GM04503 (cell line): ENCODE measurements at regions not wholly inside any gene's neighbourhood (a gene's known extent, or its start where the extent isn't known, plus 50 kb on each side); places are given as distances from the start of the nearest gene placed in this dataset.
A peak's percentile ranks its signal among the peaks of the same experiment; 100 is the strongest.

ENCODE experiments used
- DNase-seq: peaks from one replicate; pipeline ENCODE4 v3.0.0-alpha.2; 2012; ENCODE audit warnings: low read depth

DNA sequence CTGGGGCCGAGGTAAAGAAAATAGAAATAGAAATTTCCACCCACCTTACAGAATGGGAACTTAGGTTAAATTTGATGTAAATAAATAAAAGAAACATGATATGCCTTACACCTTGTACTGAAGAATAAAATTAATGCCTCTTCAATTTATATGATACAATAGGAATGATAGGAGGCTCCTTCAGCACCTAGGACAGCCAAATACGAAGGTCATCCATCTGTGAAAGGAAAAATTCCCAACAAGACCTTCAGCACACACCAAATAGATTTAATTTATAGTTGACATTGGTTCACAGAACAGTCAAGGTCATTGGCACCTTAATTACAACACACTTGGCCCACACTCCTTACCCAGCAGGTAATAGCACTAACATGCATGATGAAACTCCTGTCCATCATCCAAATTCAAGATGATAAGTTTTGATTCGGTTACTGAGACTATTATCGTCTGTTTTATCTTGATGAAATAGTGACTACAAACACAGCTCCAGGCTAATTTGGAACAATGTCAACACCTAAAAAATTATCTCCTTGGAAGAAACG, 250.9 kb downstream of the SNX13 start:
- DNase-seq, result no peak

DNA sequence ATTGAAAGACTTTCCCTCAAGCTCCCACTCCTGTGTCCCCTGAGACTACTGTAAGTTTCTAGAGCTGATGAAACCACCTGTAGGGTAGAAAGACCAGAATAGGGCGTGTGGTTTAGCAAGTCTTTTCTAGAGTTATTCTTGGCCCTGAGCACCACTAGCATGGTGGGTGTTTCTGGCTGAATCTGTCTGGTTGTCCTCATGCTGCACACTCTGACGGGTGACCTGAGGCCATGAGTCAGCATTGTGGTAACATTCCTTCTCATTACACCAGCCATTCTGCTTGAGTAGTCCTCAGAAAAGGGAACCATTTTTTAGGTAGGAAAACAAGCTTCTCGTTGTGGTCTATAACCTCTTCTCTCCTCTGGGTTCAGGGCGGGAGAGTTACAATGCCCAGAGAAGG, 250.3 kb downstream of the SNX13 start:
- DNase-seq, result peak; percentile 74

DNA sequence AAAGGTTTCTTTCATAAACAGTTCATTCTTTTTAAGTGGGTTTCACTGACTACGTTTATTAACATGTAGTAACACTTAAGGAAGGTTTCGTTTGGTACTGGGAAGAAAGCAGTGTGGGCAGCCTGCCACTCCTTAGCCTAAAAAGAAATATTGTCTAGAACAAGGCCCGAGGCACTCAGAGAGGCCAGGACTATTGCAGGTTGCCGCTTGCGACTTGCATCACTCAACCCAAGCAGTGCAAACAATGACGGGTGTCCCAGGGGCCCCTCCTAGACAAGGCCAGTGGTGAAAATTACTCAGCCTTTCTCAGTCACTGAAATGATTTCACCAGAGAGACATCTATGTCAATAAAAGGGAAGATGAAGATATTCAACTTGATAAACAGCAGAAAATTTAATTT, 243.9 kb downstream of the SNX13 start:
- no peak for DNase-seq

DNA sequence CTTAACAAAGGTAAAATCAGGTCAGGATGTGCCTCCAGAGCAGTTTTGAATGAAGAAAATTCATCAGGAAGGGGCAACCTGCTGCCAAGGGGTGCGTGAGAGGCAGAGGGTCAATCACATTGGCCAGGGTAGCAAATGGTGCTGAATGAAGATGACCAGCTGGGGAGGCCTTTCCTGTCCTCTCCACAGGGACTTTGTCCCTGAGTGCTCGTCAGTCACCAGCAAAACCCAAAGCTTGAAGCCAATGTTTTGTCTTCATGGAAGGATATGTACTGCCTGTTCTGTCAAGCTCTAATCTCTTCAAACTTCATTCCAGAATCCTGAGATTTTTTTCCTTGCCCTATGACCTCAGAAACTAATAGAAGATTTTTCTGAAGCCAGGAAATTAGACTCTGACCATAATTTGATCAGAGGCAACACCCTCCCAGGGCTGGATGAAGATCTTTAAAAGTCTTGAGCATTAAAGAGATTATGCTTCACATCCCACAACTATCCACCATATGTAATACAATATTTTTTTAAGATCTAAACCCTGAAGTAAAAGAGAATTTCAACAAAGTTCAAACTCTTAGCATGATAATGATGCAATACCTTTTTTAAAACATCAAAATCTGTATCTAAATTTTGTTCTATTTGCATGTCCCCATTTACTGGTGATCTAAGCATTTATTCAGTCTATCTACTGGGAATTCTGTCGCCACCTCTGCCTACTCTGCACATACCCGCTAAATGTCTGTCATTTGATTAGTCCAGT, 243.0 kb downstream of the SNX13 start:
- DNase-seq, result no peak

DNA sequence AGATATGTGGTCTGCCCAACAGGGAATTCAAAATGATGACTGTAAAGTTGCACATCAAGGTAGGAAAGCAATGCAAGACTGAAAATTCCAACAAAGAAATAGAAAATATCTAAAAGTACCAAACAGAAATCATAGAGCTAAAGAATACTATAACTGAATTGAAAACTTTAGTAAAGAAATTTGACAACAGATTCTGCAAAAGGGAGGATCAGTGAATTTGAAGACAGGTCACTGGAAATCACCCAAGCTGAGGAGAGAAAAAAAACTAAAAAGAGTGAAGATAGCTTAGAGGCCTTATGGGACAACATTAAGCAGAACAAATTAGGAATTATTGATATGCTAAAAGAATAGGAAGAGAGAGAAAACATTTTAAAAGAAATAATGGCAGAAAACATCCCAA, 240.6 kb downstream of the SNX13 start:
- no peak for DNase-seq

DNA sequence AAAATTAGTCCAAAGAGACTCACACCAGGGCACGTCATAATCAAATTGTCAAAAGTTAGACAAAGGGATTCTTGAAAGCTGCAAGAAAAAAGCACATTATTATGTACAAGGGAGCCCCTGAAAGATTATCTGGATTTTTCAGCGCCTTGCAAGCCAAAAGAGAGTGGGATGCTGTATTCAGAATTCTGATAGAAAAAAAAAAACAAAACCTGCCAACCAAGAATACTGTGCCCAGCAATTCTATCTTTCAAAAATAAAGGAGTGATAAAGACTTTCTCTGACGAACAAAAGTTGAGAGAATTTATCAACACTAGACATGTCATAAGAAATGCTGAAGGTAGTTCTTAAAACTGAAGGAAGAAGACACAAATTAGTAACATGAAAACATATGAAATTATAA, 240.2 kb downstream of the SNX13 start:
- DNase-seq, result no peak

DNA sequence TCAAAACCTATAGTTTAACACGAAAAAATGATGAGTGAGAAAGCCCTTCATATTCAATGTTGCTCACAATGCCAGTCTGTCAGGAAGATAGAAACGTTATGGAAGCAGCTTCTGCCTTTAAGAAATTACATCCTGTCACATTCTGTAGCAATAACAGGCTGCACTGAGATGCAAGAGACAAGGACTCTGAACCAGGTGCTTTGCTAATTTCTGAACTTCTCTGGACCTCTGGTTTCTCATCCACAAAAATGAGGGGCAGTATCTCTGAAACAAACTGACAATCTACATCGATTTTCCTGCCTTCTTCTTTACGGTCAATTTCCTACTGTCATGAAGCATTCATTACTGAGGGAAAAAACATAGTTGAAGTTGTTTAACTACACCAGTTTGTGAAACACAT, 234.0 kb downstream of the SNX13 start:
- DNase-seq, result no peak

DNA sequence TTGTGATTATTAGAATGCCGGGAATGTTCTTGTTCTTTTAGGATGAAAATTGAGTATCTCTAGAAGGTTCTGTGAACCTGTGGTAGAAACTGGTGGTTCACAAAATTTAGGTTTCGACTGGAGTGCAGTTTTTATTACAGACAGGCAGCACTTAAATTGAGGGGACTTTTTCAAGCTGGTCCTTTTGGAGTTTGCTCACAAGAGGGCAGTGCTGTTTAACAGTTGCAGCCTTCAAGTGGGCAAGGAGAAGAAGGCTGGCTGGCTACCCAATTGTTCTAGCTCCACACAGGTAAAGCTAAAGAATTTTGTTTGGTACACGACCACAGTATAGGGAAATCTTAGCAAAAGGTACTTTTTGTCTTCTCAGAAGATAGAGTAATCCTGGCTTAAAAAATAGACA, 233.6 kb downstream of the SNX13 start:
- no peak for DNase-seq

DNA sequence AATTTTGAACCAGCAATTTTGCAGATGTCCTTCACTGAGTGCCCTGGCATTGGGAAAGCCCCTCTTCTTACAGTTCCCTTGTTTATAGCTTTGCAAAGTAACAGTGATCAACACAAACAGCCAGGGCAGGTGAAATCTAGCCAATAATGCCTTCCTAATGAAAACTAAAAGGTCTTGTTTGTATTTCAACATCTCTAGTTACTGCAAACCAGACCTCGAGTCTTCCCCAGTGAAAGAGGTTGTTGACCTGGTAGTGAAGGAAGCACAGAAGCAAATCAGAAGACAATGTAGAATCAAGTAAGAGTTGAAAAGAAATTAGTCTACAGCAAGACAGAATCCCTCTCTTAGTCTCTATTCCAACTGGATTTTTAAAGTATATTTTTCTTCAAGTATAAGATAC, 231.2 kb downstream of the SNX13 start:
- DNase-seq, result no peak

DNA sequence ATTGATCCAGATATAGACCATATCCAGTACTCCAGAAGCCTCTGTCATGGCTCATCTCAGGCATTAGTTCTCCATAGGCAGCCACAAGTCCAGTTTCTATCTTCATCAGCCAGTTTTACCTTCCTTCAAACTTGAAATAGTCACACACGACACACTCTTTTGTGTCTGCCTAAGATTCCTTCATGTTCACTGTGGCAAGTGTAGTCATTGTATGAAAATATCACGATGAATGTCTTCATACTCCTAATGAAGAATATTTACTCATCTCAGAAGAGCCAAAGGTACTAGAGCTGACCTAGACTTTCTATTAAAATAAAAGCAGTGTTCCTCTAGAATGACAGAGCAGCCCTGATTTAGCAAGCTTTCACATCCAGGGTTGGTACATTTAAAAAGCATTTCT, 230.7 kb downstream of the SNX13 start:
- no peak for DNase-seq

DNA sequence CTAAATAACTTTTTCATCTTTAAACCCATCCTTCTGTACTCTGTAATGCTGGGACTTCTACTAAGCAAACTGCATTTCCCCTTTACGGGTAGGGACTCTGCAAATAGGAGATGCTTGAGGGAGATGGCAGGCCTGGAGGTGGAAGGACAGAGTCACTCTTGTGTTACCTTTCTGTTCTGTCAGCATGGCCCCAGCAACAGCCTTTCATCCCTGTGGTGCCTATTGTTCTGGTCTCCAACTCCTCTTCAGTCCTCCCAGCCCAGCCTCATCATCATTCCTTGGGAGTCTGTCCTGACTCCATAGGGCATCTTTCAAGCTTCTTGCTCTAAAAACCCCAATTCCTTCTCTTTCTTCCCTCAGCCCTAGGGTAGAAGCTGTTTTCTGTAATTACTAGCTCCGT, 230.0 kb downstream of the SNX13 start:
- DNase-seq, result no peak

DNA sequence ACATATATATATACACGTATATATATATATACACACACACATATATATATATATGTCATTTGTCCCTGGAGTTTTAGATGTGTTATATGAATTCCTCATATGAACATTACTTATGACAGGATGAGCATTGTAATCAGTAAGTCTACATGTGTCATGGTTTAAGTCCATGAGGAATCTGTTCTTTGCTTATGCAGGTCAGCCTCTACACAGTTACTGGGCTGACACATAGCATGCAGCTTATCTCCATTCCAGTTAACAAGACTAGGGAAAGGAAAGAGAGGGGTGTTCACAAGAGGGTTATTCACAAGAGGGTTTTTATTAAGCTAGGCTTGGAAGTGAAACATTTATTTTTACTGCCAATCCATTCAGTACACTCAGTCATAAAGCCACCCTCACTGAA, 226.7 kb downstream of the SNX13 start:
- DNase-seq, result no peak

DNA sequence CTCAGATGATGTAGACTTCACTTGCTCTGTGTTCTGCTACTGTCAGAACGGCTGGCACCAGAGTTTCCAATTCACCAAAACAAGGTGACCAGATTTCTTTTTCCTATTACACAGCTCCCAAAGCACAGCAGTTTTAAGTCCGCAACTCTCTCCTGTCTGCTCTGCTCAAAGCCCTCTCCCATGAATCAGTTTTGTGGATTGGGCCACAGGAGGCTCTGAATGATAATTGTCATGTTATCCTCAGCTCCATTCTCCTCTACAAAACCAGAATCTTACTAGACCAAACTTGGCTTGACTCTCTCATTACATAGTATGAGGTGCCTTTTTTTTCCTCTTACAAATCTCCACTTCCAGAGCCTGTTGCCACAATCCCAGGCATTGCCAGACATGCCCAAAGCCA, 223.5 kb downstream of the SNX13 start:
- no peak for DNase-seq

DNA sequence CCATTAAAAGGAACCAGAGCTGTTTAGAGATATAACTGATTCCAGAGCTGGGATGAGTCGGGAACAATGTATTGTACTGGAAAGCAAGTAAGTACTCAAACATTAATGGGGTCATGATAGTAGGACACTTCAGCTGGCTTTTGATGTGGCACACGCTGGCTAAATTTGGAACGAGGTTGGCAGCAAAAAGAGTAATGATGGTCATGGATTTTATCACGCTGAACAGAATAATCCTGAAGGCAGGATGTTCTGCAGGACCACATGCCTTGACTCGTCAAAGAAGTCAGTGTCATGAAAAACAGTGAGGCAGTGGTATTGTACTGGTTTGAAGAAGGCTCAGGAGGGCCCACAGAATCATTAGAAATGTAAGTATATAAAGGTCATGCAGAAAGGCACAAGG, 220.3 kb downstream of the SNX13 start:
- no peak for DNase-seq

DNA sequence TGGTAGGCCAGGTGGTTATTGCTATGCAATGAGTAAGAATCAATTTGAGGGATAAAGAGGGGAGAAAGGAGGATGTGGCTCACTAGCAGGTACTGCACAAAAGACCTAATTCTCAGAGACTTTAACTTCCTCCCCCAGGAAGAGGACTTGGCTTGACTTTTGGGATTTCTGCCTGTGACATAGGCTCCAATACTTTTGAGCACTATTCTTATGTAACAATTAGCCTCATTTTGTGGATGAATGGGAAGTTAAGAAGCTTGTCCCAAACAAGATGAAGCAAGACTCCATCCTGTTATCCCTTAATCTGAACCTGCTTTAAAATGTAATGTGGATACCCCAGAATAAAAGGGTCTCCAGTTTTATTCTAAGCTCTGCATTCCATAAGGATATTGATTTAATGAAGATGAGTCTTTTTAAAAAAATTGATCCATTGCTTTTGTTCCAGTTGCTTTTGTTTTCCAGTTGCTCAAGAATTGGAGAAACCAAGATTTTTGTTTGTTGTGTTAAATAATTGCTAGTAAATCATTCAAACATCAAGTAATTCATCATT, 218.5 kb downstream of the SNX13 start:
- DNase-seq, result no peak

DNA sequence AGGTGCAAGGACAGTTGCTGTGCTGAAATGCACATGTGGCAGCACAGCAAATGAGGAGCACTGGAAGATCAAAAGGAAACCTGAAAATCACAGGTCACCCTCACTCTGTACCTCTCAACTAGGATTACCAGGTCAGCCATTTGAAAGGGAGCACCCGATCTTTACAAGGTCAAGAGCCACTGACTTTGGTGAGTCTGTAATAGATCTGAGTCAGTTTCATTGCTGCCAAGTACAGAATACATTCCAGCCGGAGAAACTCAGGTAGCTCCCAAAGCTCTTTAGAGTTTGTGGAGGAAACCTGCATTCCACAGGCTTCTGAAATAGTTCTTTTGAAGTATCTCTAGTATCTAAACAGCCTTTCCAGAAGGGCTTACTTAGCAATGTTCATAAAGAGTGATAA, 217.5 kb downstream of the SNX13 start:
- DNase-seq, result no peak

DNA sequence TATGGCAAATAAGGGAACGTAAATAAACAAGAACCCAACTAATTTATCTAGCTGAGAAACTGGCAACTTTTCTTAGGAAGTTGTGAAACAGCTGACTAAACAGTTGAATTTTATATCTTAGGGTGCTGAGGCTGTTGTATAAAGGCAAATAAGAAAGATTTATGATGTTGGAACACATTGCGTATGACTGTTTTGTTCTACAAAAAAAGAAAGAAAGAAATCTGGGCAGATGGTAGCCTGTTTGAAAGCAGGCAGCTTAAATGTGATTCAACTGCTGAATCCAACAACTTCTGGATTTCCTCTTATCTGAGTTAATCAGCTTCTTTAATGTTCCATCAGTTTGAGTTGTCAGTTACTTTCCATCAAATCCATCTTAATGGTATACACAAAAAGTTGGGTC, 214.5 kb downstream of the SNX13 start:
- peak; percentile 20 for DNase-seq

DNA sequence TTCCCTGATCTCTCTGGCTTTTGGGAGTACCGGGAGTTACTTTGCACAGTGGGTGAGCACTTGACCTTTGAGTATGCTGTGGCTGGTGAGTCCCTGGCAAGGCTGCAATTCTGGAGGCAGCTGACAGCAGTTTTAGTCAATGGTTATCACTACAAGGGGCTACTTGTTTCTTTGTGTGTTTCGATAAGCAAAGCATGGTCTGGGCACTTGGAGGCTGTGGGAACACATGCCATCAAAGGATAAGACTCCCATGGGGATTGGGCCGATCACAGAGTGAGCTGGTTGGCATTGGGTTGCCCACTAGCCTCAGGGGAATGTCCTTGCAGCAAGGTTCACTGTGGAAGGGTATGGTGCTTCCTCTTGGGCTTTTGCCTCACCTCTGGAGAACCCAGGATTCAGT, 208.2 kb downstream of the SNX13 start:
- DNase-seq, result no peak
